Activated CD8-positive, alpha-beta memory T cell treated with anti-CD3 and anti-CD28 coated beads for 24 hours (primary cell): ENCODE measurements at regions not wholly inside any gene's neighbourhood (a gene's known extent, or its start where the extent isn't known, plus 50 kb on each side); places are given as distances from the start of the nearest gene placed in this dataset.

Experiments
- DNase-seq: peaks from one replicate; pipeline ENCODE4 v3.0.0-alpha.2; 2020

DNA sequence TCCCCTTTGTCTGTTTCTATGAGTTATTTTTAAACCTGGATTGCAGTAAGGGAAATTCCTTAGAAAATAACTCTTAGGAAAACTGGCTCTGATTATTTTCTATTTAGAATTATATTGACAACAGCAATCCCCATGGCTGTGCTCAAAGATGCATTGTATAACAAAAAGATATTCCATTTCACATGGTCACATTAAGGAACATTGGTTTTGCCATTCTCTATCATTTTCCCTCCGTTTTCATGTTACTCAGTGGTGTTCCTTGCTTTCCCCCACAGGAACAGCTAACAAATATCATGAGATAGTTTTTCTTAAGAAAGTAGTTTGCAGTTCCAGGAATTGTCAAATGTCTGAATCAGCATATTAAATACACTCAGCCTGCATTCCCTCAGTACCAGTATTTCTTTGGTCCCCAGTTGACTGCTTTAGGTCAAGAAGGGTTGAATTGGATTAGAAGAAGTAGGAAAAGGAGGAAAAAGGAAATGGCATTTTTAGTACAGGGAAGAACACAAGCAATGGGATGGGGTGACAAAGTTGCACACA is 436.7 kb downstream of the TNS3 start:
- no peak for DNase-seq

DNA sequence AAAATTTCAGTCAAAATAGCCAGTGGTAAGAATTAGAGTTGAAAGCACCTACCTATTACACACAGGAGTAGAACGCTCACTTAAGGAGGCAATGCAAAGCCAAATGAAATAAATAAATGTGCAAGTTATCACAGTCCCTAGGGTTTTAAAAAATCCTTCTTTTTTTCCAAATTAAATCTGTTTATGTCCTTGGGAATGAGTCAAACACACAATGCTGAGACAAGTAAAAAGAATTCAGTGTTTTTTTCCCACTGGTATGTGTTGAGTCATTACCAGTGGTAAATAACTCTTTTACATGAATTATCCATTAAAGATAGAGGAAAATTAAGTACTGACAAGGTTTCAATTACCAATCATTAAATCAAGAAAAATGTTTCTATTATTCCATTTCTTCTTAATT is 438.6 kb downstream of the TNS3 start:
- no peak for DNase-seq

DNA sequence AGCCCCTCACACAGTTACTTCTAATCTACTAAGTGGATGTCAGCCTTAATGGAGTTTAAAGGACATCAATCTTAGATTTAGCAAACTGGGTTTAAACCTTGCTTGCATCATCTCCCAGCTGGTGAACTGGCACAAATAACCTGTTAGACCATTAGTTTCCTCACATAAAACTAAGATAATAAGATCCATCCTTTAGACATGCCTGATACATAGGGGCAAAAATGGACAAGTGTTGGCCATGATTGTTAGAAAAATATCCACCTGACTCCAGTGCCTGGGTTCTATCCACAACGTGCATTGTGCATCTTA is 439.1 kb downstream of the TNS3 start:
- no peak for DNase-seq

DNA sequence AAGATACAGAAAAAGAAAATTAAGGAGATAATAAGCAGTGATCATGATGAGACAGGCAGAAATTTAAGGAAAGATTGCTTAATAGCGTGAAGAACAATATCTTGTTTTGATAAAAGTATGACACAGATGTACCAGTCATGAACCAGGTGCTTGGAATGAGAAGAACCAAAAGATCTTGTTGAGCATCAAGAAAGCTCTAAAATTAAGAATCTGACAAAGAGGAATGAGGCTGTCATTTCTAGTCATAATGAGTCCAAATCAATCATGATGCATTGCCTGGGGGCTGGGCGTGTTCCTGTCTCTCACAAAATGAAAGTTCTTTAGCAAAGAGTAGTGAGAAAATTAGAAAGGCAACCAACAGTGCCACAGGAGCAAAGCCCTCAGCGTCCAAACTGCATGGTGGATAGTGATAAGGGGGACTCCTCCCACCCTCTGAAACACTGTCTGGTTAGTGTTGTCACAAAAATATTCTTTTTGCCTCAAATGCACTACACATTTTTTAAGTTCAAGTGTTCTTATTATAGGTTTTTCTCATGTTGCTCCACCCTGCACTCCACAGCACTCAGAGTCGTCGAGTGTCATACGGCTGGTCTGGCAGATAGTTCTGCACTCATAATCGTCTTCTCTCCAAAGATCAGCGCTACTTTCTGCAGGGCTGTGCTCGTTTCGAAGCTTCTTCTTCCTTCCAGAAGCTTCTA is 439.6 kb downstream of the TNS3 start:
- no peak for DNase-seq

DNA sequence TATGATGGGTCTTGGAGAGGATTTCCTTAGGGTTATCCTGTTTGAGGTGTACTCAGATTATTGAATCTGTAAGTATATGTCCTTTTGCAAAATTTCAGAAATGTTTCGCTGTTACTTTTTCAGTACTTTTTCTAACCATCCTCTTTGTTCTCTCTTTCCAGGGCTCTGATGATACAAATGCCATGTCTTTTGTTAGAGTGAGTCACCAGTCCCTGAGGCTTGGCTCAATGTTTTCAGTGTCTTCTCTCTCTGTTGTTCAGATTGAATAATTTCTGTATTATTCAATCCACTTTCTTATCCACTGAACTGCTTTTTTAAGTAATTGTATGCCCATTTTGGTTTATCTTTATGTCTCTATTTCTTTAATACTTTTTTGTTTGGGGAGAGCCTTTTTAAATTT is 449.4 kb downstream of the TNS3 start:
- no peak for DNase-seq

DNA sequence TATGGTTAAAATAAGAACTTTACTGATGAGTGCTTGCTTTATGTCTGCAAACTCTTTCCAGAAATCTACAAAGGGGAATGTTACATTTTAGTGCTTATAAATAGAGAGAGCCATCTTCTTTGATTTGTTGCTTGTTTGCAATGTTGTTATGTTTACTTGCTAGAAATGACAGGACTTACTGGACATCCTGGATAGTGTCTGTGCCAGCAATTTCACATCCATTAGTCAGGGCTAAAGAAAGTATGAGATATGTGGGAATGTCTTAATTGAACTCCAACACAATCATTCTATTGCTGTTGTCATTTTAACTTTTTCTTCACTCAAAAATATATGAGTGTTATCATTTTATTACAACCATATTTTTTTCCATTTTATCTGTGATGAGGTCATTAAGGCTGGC is 453.2 kb downstream of the TNS3 start:
- DNase-seq: no peak

DNA sequence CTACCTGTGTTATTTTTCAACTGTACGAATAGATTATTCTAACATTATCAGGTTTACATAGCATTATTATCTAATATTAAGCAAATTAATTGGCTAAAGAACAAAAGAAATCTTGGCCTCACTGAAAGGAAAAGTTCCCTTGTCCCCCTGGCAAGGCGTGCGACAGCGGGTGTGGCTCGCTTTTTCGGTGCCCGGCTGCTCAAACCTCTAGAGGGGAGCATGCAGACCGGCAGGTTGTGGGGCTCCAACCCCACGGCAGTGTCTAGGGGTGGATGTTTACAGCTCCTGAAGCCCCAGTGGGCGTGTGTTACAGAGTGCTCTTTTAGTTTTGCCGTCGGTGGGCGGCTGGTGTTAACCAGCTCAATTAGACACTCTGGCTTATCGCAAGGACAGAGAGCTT is 456.4 kb downstream of the TNS3 start:
- no peak for DNase-seq

DNA sequence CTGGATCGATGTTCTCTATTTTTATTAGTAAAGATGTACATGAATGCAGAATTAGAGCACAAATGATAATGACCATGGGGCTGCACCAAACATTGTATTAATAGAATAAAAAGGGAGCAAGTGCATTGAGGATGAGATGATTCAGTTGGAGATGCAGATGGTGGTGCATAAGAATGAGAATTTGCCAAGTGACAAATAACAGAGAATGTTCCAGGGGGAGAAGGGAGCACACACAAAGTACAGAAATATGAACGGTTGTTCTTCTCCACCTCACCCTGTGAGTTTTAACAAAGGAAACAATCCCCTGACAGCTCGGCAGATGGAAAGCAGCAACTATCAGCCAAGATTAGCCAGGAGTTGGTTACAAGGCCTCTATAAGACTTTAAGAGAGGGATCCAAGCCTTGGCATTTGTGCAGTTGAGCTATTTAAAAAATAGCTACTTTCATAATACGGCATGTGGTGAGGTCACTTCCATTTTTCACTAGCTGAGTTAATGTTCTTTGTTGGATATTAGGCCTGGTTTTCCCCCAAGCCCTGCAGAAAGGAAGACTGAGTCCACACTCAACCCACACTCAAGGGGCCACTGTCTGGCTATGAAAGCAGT is 462.5 kb downstream of the TNS3 start:
- DNase-seq: no peak

DNA sequence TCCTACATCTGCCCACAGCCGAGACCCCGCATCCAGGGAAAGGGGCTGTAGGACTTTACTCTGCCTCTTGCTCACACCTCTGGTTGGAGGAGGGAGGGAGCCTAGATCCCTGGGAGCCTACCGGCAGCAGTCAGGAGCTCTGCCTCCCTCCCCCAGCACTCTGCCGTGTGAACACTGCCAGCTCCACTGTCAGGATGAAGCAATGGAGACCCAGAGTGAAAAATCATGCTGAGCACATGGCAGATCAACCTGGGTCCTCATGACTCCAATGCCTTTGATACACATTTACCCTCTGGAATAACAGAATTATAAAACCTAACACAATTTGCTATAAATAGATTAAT is 477.7 kb downstream of the TNS3 start:
- no peak for DNase-seq

DNA sequence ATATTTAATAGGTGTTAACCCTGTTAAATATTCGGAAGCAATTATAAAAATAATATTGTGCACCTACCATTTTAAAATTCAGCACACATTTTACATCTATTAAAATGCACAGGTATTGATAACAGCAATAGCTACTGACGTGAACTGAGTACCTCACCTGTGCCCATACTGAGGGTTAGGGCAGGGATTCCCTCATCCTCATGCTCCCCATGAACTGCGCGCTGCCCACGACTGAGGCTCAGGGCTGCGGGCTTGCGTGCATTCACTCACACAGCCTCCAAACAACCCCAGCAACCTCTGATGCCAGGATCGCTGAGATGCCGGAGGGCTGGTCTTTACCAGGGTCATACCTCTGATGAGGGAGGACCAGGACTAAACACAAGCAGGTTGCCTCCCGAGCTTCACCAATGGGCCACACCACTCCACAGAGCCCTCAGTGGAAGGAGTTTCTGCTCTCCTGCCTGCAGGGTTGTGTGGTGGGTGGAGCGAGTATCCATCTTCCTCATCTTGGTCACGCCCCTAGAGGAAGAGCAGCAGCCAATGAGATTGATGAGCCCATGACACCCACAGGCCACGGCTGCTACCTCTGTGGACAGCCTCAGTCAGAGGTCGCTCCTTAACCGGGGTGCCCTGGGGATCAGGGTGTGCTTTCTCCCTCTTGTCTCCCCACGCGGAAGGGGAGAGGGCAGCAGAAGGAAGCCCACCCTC is 478.3 kb downstream of the TNS3 start:
- DNase-seq: no peak

DNA sequence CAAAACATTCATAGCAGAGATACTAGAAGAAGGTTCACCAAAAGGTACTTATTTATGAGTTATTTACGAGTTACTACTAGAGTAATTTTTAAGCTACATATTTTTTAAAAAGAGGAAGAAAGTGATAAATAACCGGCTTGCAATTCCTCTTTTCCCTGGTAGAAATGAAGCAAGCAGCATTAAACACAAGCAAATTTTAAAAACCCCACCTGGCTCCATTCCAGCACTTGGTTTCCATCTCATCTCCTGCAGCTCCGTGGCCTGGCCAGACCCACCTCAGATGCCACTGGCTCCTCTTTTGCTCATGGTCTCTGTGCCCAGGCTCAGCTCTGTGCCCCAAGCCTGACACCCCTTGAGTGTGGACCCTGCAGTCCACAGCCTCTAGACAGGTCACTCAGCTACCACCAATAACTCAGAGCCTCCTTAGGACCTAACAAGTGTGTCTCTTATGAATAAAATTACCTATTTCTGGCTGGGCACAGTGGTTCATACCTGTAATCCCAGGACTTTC is 479.5 kb downstream of the TNS3 start:
- DNase-seq: no peak

DNA sequence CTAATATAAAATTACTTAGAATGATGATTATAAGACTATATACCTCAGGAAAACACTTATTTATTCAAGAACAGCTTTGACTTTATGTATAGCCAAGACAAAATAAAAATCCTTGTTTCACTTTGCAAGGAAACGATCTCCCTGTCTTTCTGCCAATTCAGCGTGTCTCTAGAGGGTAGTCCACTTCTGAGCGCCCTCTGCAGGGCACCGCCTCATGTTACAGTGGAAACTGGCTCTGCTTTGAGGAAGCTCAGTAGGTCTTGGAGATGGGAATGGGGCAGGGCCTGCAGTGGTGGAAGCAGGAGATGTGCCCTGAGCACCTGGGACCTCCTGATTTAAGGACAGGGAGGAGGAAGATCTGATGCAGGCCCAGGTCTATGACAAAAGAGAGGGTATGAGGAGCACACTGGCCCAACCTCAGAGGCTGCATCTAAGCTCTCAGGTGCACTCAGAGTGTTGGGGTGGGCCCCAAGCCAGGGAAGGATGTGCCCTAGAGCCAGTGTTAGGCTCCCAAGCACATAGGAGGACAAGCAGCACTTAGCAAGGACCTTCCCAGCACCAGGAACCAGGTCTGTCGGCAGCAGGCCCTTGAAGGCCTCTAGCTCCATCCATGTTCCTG is 481.0 kb downstream of the TNS3 start:
- no peak for DNase-seq

DNA sequence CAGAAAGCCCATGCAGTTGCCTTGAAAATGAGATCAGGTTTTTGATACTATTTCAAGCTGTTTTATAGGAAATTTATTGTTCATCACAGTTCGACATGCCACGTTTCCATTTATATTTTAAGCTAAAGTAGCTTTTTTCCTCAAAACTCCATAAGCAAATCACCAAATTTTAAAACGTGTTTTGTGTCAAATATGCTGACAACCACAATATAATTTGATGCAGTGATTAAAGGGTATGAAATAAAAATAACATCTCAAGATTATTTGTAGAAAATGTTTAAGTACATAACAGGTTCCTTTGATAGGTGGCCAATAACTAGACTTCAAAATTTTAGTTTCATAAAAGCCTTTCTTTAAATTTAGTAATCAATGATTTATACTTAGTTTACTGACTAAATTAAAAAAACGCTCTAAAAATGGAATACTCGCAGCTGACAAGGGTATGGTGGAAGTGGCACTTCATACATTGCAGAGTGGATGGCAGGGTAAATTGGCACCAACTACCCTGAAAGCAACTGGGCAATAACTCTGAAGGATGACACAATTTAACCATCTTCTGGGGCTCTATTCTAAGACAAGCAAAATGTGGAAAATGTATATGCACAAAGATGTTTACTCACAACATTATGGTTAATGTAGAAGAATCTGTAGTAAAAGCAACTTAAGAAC is 481.6 kb downstream of the TNS3 start:
- DNase-seq: no peak

DNA sequence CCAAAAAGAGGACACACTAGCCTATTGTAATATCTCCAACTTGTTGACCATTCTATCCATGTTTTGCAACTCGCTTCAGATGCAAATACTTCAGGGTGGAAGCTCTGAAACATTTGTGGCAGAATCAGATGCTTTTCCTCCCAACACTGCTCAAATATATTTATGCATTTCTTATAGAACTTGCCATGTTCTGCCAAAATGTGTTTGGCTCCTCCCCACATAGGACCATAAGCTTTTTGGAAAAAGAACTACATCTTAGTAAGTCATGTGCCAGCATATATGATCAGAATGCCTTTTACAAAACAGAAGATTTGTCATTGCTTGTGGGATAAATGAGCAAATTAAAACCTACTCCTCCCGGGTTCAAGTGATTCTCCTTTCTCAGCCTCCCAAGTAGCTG is 484.5 kb downstream of the TNS3 start:
- DNase-seq: no peak

DNA sequence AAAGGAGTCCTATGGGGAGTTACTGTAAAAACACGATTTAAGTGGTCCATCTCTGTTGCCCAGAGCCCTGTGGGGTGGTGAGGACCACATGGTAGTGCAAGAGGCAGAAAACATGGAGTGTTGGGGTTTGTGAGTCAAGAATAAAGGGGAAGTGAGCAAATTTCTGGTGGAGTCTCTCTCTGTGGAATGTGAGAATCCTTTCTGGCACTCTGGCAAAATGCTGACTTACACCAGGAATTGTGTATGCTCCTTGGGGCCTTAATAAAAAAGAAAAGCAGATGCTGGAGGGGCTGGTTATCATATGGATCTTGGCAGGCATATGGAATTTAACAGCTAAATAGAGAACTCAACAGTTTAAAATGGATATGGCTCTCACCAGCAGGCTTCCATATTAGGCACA is 486.0 kb downstream of the TNS3 start:
- DNase-seq: no peak

DNA sequence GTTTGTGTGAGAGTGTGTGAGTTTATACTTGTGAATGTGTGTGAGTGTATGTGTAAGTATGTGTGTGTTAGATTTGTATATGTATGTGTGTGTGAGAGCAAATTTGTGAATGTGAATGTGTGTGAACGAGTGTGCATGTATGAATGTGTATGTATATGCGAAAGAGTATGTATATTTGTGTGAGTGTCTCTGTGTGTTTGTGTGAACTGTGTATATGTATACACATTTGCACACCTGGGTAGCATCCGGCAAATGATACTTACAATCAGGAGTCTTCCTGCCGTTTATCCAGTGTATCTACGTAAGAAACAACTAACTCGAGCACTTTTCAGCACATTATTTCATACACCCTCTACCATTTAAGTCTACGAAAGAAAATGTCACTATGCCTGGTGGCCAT is 487.4 kb downstream of the TNS3 start:
- DNase-seq: no peak

DNA sequence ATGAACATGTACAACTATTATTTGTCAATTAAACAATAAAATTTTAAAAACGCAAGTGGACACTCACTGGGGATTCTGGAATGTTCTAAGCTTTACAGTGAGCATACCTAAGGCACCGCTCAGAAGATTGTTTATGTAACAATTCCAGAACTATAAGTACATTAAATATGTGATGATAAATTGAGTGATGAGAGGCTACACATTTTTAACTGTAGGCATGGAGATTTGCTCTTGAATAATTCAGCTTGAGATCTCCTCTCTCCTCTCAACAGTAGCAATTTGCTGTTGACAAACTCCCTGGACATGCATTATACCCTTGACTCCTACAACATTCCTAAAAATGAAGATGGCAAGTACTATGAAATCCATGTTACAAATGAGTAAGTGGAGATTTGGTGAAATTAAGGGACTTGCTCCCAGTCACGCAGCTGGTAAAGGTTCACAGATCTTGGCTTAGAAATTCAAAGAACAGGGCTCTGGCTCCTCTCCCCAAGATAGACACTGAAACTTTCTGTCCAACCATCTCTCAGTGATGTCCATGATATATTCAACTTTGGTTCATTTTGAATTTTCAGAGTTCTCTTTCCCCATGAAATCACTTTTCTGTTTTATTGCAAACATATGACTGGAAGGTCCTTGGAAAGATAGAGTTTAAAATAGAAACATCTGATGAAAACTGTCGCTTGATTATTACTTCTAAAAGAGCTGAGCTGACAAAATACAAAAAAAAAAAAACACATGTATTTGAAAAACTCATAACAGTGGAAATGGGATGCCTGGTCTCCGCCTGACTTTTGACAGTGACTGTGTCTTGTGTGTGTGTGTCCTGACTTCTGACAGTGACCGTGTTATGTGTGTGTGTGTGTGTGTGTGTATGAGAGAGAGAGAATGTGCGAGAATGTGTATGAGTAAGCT is 488.3 kb downstream of the TNS3 start:
- no peak for DNase-seq

DNA sequence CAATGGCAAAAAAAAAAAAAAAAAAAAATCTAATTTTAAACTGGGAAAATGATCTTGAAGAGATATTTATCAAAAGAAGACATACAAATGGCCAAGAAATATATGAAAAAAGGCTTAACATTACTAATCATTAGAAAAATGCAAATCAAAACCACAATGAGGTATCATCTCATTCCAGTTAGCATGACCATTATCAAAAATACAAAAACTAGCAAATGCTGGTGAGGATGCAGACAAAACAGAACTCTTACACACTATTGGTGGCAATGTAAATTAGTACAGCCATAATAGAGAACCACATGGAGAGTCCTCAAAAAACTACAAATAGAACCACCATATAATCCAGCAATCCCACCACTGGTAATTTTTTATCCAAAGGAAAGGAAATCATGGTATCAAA is 489.6 kb downstream of the TNS3 start:
- no peak for DNase-seq

DNA sequence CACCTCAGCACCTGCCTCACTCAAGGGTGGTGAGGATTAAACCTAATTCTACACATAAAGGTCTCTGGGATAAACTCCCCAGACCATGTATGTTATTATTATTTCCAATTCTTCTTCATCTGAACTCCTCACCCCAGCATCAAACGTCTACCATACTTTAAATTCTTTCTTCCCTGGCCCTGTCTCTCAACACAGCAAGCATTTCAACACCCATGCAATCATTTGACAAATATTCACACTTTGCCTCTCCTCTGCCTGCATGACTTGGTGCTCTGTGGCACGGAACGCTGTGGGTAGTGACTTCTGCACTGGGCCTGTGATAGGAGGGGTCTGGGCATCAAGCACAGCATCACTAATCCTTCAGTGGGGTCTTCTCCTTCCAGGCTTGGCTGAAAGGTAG is 490.8 kb downstream of the TNS3 start:
- no peak for DNase-seq

DNA sequence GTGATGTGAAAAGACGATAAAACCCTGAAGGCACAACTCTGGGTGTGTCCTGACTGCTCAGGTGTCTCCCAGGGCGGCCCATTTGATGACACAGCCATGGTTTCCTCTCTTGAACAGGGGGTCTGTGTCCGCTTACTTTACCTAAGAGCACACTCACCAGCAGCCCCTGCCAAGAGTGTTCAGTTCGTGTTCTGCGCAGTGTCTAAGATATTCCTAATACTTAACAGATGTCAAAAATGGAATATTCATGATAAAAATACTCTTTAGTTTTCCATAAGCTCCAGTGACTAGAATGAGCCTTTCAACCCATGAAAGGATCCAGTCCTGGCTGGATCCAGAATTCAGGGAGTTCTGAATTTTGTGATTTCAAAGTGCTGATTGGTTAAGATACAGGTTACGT is 492.4 kb downstream of the TNS3 start:
- DNase-seq: no peak

DNA sequence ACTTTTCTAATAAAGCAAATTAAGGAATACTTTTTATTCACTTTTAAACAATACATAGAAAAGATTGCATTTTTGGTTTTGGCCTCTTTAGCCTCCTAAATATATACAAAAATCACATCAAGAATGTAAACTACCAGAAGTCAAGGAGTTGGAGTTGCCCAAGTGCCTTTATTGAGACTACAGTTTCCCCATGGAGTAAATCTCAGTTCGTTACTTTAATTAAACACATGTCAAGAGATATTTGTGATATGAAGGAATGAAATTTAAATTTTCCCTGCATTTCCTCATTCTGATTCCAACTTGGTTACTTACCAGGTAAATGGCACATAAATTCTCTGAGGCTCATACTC is 492.9 kb downstream of the TNS3 start:
- DNase-seq: no peak

DNA sequence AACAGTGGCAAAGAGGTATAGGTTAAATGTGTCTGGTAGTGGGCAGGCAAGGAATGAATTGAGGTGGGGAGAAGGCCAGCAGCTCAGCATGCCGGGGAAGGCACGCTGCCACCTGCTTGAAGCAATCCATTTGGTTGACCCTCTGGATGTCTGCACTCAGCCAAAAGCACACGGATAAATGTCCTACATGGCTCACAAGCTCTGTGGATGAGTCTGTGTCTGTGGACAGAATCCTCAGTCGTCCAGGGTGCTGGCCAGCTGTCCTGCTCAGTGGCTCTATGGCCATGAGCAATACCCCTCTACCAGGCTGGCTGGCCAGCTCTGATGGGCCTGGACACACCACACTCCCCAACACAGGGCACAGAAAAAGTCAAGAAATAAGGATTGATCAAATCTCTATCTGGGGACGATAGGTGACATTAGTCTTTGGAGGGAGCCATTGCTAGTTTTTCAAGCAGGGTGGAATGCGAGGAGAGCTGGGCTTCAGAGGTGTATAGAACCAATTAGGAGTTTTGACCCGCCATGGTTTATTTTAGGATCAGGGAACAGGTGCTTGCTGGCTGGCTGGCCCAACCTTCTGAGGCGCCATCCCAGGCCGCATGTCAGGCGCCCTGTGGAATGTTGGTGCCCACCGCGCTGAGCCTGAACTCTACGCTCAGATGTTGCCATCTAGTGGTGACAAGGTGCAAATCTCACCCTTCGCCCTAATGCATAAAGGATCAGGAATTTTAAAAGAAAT is 493.4 kb downstream of the TNS3 start:
- peak; percentile 59 for DNase-seq
